Urothelium cell line (cell line): ENCODE measurements at regions not wholly inside any gene's neighbourhood (a gene's known extent, or its start where the extent isn't known, plus 50 kb on each side); places are given as distances from the start of the nearest gene placed in this dataset.
"Not testable (repeated sequence)": the region's sequence is repeated elsewhere in the genome, so short reads cannot be mapped to it uniquely, and the experiment has no call there.

Source experiments
- DNase-seq: peaks from one replicate; pipeline ENCODE4 v3.0.0; 2011; ENCODE audit warnings: low spot score, mixed read lengths
- FAIRE-seq: peaks from 2 replicates; lab custom pipeline; 2011; peaks lifted over from hg19 to GRCh38; lab: Jason Lieb, UNC

- DNase-seq (peak; percentile 26), FAIRE-seq (no peak)
Observed at GRCh38 chr7:83751217-83751616, 102.3 kb upstream of the SEMA3E start.

- FAIRE-seq: no peak
- no peak for DNase-seq
Observed at GRCh38 chr7:83749495-83749894, 100.6 kb upstream of the SEMA3E start.

- FAIRE-seq: no peak
- DNase-seq: no peak
Observed at GRCh38 chr7:83739527-83739926, 90.6 kb upstream of the SEMA3E start.

- no peak for FAIRE-seq
- no peak for DNase-seq
Observed at GRCh38 chr7:83738291-83738835, 89.4 kb upstream of the SEMA3E start.

- FAIRE-seq (no peak), DNase-seq (peak; percentile 19)
Observed at GRCh38 chr7:83732305-83732704, 83.4 kb upstream of the SEMA3E start.

- DNase-seq (no peak), FAIRE-seq (no peak)
Observed at GRCh38 chr7:83731154-83731553, 82.2 kb upstream of the SEMA3E start.

GRCh38 chr7:83716923-83717322 lies 68.0 kb upstream of the SEMA3E start:
- not testable (repeated sequence) for DNase-seq
- FAIRE-seq: peak; percentile 58

- FAIRE-seq: no peak
- no peak for DNase-seq
Observed at GRCh38 chr7:83708531-83708930, 59.6 kb upstream of the SEMA3E start.

GRCh38 chr7:83704564-83704963 lies 55.6 kb upstream of the SEMA3E start:
- FAIRE-seq (no peak), DNase-seq (no peak)

GRCh38 chr7:83702446-83702845 lies 53.5 kb upstream of the SEMA3E start:
- FAIRE-seq (no peak), DNase-seq (no peak)

- peak; percentile 56 for FAIRE-seq
- DNase-seq: no peak
Observed at GRCh38 chr7:83701736-83702135, 52.8 kb upstream of the SEMA3E start.
